ENCODE measurements at regions not wholly inside any gene's neighbourhood (a gene's known extent, or its start where the extent isn't known, plus 50 kb on each side); places are given as distances from the start of the nearest gene placed in this dataset.
"Not testable (repeated sequence)": the region's sequence is repeated elsewhere in the genome, so short reads cannot be mapped to it uniquely, and the experiment has no call there.

- no peaks in the 10 kb centered on the region for H4K20me1 ChIP-seq (ENCODE audit: insufficient read depth, low read length)
- Mint-ChIP-seq H3K4me1 (ENCODE audit: low read depth, unreplicated experiment) (no peaks in the 10 kb centered on the region), H3K27ac (ENCODE audit: unreplicated experiment) (no peak overlapping the region), H3K4me3 (ENCODE audit: unreplicated experiment) (no peak overlapping the region), H3K9me3 (ENCODE audit: unreplicated experiment) (no peaks in the 10 kb centered on the region), H3K36me3 (ENCODE audit: low read depth, unreplicated experiment) (no peaks in the 10 kb centered on the region), H3K27me3 (ENCODE audit: low read depth, unreplicated experiment) (no peaks in the 10 kb centered on the region)
- no peak for FAIRE-seq
- no peak for DNase-seq (ENCODE audit: low read depth)
- H3K9me3 ChIP-seq (ENCODE audit: insufficient read depth, low read depth, low read length) = no peaks in the 10 kb centered on the region
- no peaks in the 10 kb centered on the region for H3K4me1 ChIP-seq (ENCODE audit: insufficient read depth, low read length)
- TF ChIP-seq EZH2 (IDR thresholded peaks at IDR 0.05; ENCODE audit: insufficient read depth, low read length) = no peak
- no peak for TF ChIP-seq CTCF (IDR thresholded peaks at IDR 0.05; ENCODE audit: insufficient read depth, low read depth, low read length)
- no peak overlapping the region for H3K4me2 ChIP-seq (ENCODE audit: low read length)
- no peak overlapping the region for H2AFZ ChIP-seq (ENCODE audit: low read depth, low read length)
- no peak overlapping the region for H3K9ac ChIP-seq (ENCODE audit: low read length)
- no peaks in the 10 kb centered on the region for H3K27me3 ChIP-seq (ENCODE audit: insufficient read depth, low read length)
- H3K27ac ChIP-seq (ENCODE audit: low read depth, low read length) = no peak overlapping the region
- no peak overlapping the region for H3K4me3 ChIP-seq (ENCODE audit: insufficient read depth, low read depth, low read length)
- H3K79me2 ChIP-seq (ENCODE audit: insufficient read depth, low read length) = no peaks in the 10 kb centered on the region
- no peaks in the 10 kb centered on the region for H3K36me3 ChIP-seq (ENCODE audit: insufficient read depth, low read length)
These were observed 64.4 kb upstream of the FSIP2 start for GRCh38 chr2:185674232-185674631.

GRCh38 chr2:185676316-185676715, 62.3 kb upstream of the FSIP2 start:
- DNase-seq (ENCODE audit: low read depth) = no peak
- no peaks in the 10 kb centered on the region for H4K20me1 ChIP-seq (ENCODE audit: insufficient read depth, low read length)

GRCh38 chr2:185687001-185687400, 51.6 kb upstream of the FSIP2 start:
- not testable (repeated sequence) for H3K27ac ChIP-seq (ENCODE audit: low read depth, low read length); H4K20me1 ChIP-seq (ENCODE audit: insufficient read depth, low read length); H3K9ac ChIP-seq (ENCODE audit: low read length); H3K4me3 ChIP-seq (ENCODE audit: insufficient read depth, low read depth, low read length); H3K9me3 ChIP-seq (ENCODE audit: insufficient read depth, low read depth, low read length); H3K27me3 ChIP-seq (ENCODE audit: insufficient read depth, low read length); H3K4me1 ChIP-seq (ENCODE audit: insufficient read depth, low read length); H2AFZ ChIP-seq (ENCODE audit: low read depth, low read length); H3K36me3 Mint-ChIP-seq (ENCODE audit: low read depth, unreplicated experiment); H3K4me3 Mint-ChIP-seq (ENCODE audit: unreplicated experiment); H3K4me2 ChIP-seq (ENCODE audit: low read length); H3K27ac Mint-ChIP-seq (ENCODE audit: unreplicated experiment); H3K36me3 ChIP-seq (ENCODE audit: insufficient read depth, low read length); H3K27me3 Mint-ChIP-seq (ENCODE audit: low read depth, unreplicated experiment); H3K79me2 ChIP-seq (ENCODE audit: insufficient read depth, low read length); FAIRE-seq
- DNase-seq (ENCODE audit: low read depth) = peak; percentile 56
- peaks cover 12% of the 10 kb centered on the region for H3K9me3 Mint-ChIP-seq (ENCODE audit: unreplicated experiment)
- peaks cover 13% of the 10 kb centered on the region for H3K4me1 Mint-ChIP-seq (ENCODE audit: low read depth, unreplicated experiment)

More at GRCh38 chr2:185676316-185676715, 62.3 kb upstream of the FSIP2 start:
- Histone ChIP-seq H3K36me3 (ENCODE audit: insufficient read depth, low read length) (no peaks in the 10 kb centered on the region), H3K9ac (ENCODE audit: low read length) (no peak overlapping the region), H3K27me3 (ENCODE audit: insufficient read depth, low read length) (no peaks in the 10 kb centered on the region), H3K27ac (ENCODE audit: low read depth, low read length) (no peak overlapping the region), H3K79me2 (ENCODE audit: insufficient read depth, low read length) (no peaks in the 10 kb centered on the region), H3K4me2 (ENCODE audit: low read length) (no peak overlapping the region), H3K4me3 (ENCODE audit: insufficient read depth, low read depth, low read length) (no peak overlapping the region), H3K9me3 (ENCODE audit: insufficient read depth, low read depth, low read length) (no peaks in the 10 kb centered on the region), H3K4me1 (ENCODE audit: insufficient read depth, low read length) (no peaks in the 10 kb centered on the region), H2AFZ (ENCODE audit: low read depth, low read length) (no peak overlapping the region)
- H3K9me3 Mint-ChIP-seq (ENCODE audit: unreplicated experiment) = no peaks in the 10 kb centered on the region
- H3K36me3 Mint-ChIP-seq (ENCODE audit: low read depth, unreplicated experiment) = no peaks in the 10 kb centered on the region
- TF ChIP-seq CTCF (IDR thresholded peaks at IDR 0.05; ENCODE audit: insufficient read depth, low read depth, low read length) (no peak), EZH2 (IDR thresholded peaks at IDR 0.05; ENCODE audit: insufficient read depth, low read length) (no peak)
- FAIRE-seq = no peak
- no peak overlapping the region for H3K4me3 Mint-ChIP-seq (ENCODE audit: unreplicated experiment)
- H3K27me3 Mint-ChIP-seq (ENCODE audit: low read depth, unreplicated experiment) = no peaks in the 10 kb centered on the region
- no peaks in the 10 kb centered on the region for H3K4me1 Mint-ChIP-seq (ENCODE audit: low read depth, unreplicated experiment)
- H3K27ac Mint-ChIP-seq (ENCODE audit: unreplicated experiment) = no peak overlapping the region
